GM12875 (cell line): ENCODE measurements at regions not wholly inside any gene's neighbourhood (a gene's known extent, or its start where the extent isn't known, plus 50 kb on each side); places are given as distances from the start of the nearest gene placed in this dataset.

Experiments
- H3K4me3 ChIP-seq: one replicate; pipeline ENCODE4 v1.5.1; 2011; ENCODE audit warnings: low read depth, low read length, control low read depth
- CTCF ChIP-seq: IDR thresholded peaks from 2 replicates; pipeline ENCODE4 v1.5.1; 2011; ENCODE audit warnings: low read depth, mild to moderate bottlenecking, control low read depth, inconsistent platforms, low read length, moderate library complexity, borderline replicate concordance; ENCODE audit not compliant: insufficient read depth

GRCh38 chr2:103232865-103233264 is 471.0 kb downstream of the TMEM182 start:
- H3K4me3 ChIP-seq, result no peak overlapping the region
- no peak for TF ChIP-seq CTCF

GRCh38 chr2:103233691-103234090 is 471.9 kb downstream of the TMEM182 start:
- no peak for TF ChIP-seq CTCF
- H3K4me3 ChIP-seq, result no peak overlapping the region

- TF ChIP-seq CTCF, result no peak
- H3K4me3 ChIP-seq, result no peak overlapping the region
These were observed 473.5 kb downstream of the TMEM182 start for GRCh38 chr2:103235283-103235682.

GRCh38 chr2:103249462-103249861 is 487.6 kb downstream of the TMEM182 start:
- TF ChIP-seq CTCF, result no peak
- H3K4me3 ChIP-seq, result no peak overlapping the region

GRCh38 chr2:103252781-103253180 is 490.9 kb downstream of the TMEM182 start:
- no peak for TF ChIP-seq CTCF
- H3K4me3 ChIP-seq, result no peak overlapping the region

- TF ChIP-seq CTCF, result no peak
- no peak overlapping the region for H3K4me3 ChIP-seq
These were observed 492.8 kb downstream of the TMEM182 start for GRCh38 chr2:103254611-103255010.

GRCh38 chr2:103264058-103264768 is 502.4 kb downstream of the TMEM182 start:
- H3K4me3 ChIP-seq, result no peak overlapping the region
- no peak for TF ChIP-seq CTCF
